NCI-H510A (cell line): ENCODE measurements at regions not wholly inside any gene's neighbourhood (a gene's known extent, or its start where the extent isn't known, plus 50 kb on each side); places are given as distances from the start of the nearest gene placed in this dataset.
A peak's percentile ranks its signal among the peaks of the same experiment; 100 is the strongest.
"Not testable (repeated sequence)": the region's sequence is repeated elsewhere in the genome, so short reads cannot be mapped to it uniquely, and the experiment has no call there.

Source experiments
- DNase-seq: peaks from one replicate; lab custom pipeline; 2025; lab: John Stamatoyannopoulos, UW

DNA sequence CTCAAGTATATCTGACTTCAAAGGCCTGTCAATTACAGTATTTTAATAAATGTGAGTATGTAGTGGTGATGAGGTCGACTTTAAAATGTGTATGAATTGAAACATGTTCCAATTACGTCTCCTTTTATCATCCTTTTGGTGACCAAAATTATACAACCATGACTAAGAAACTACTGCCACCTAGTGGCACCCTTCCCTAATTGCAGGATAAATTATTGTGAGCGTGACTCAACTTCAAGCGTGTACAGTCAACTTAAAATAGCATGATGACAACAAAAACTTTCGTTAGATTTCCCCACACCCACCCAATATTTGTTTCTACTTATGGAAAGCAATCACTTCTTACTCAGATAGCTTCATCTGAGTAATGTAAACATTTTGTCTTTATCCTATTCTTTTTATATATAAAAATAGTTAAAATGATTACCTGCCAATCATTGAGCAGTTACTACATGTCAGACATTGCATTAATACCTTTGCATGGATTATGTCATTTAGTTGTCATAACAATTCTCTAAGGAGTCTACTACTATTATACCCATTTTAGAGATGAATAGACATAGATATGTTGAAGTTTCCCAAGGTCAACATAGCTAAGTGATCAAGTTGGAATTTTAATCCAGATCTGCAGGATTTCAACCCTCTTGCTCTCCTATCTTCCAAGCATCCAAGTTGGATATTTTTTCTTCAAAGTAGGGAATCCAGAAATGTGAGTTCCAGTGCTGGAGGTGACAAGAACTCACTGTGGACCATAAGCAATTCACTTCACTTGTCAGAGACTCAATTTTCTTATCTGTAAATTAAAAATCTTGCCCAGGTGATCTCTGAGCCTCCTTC is 106.0 kb downstream of the MEX3B start:
- DNase-seq = no peak

DNA sequence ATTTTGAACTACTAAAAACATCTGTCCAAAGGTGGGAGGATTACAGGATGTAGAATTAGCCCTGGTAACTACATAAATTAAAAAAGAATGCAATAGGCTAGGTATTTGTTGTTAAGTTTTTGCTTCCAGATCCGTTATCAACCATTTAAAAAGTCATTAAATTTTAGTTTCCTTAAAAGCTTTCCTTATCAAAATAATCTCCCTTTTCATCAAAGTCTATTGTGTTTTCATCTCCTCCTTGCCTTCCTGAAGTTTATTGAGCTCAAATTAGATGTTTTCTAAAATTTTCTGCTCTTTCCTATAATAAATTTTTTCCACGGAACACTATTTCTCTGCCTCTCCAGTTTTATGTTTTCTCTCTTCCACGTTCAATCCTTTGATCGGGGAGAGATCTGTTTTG is 108.6 kb downstream of the MEX3B start:
- DNase-seq = no peak

DNA sequence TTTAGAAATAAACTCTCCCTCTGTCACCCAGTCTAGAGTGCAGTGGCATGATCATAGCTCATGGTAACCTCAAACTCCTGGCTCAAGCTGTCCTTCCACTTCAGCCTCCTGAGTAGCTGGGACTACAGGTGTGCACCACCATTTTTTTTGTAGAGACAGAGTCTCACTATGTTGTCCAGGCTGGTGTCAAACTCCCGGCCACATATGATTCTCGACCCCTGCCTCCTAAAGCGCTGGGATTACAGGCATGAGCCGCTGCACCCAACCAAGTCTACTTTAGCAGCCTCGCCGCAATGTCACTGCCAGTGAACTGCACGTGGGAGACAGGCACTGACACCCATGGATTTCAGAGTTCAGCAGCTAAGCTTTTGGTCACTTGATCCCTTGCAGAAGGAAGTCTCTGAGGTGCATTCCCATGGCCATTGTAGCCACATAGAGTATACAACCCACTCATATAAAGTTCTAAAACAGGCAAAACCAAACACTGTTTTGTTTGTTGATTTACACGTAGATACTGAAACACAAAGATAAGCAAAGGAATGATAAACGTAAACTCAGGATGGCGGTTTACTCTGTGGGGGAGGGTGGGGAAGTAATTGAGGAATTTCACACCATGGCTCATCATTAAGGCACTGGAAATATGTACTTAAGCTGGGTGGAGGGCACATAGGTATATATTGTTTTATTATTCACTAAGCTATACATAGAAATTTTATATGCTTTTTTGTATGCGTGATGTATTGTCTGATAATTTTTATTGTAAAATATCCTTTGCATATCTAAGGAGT is 115.0 kb downstream of the MEX3B start:
- DNase-seq = no peak

GRCh38 chr15:81929557-81929956 is 116.3 kb downstream of the MEX3B start:
- no peak for DNase-seq

GRCh38 chr15:81926981-81927380 is 118.8 kb downstream of the MEX3B start:
- no peak for DNase-seq

GRCh38 chr15:81924729-81925128 is 121.1 kb downstream of the MEX3B start:
- DNase-seq = no peak

DNA sequence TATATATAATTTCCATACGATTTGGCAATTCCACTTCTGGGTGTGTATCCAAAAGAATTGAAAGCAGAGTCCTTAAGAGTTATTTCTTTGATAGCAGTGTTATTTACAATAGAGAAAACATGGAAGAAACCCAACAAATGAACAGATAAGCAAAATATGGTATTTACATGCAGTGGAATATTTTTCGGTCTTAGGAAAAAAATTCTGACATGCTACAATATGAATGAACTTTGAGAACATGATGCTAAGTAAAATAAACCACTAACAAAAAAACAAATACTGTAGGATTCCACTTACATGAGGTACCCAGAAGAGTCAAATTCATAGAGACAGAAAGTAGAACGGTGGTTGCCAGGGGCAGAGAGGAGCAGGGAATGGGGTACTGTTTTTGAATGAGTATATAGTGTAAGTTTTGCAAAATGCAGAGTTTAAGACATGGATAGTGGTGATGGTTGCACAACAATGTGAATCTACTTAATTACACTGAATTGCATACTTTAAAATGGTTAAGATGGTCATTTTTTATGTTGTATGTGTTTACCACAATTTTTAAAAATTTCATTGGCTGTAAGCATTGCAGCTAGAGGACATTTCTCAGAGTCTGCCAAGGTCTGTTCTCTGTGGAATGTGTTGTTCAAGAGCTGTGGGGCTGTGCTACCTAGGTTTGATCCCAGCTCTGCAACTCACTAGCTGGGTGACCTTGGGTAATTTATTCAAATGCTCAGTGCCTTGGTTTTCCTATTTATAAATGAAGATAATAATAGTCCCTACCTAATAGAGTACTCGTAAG is 122.1 kb downstream of the MEX3B start:
- DNase-seq = no peak

GRCh38 chr15:81922143-81922542 is 123.7 kb downstream of the MEX3B start:
- no peak for DNase-seq

GRCh38 chr15:81921163-81921562 is 124.7 kb downstream of the MEX3B start:
- DNase-seq = no peak

- not testable (repeated sequence) for DNase-seq
Observed at GRCh38 chr15:81918767-81919166, 127.1 kb downstream of the MEX3B start.

DNA sequence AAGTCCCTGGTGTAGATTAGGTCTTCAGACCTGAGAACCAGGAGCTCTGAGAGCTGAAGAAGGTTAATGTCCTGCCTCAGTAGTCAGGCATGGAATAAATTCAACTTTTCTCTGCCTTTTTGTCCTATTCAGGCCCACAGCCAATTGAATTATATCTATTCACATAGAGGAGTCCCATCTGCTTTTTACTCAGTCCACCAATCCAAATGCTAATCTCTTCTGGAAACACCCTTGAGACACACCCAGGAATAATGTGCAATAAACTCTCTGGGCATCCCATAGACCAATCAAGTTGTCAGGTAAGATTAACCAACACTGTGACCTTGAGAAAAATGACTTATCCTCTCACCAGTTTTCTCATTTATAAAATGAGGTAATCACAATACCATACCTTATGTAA is 129.4 kb downstream of the MEX3B start:
- no peak for DNase-seq

DNA sequence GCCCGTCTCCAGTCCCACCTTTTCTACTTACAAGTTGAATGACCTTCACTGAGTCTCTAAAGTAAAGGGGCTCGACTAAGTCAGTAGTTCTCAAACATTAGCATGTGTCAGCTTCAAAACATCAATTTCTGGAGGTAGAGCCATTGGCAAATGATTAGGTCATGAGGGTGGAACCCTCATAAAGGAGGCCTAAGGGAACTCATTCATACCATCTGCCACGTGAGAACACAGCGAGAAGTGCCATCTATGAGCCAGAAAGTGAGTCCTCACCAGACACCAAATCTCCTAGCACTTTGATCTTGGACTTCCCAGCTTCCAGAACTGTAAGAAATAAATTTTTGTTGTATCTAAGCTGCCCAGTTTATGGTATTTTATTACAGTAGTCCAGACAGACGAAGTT is 129.8 kb downstream of the MEX3B start:
- DNase-seq = no peak

DNA sequence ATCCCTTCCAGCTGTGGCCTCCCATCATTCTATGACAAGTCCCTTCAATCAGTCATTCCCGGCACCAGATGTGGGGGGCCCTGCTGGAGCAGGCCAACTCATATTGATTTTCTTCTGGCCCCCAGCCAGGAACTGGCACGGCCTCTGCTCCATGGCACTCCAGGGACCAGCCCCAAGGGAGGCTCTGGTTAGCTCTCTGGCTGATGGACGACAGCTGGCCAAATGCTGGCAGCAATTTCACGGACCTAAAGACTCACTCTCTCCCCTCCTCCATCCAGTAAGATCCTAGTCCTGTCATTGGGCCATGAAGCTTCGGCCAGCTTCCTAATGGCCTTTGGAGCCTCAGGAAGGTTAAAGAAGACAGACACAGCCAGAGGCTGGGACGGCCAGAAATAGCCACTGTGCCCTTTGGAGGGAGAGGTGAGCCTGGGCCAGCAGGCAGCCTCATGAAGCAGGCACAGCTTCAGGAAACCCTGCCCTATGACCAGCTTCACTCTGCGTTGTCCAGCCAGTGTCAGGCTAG is 131.0 kb downstream of the MEX3B start:
- peak; percentile 64 for DNase-seq

- no peak for DNase-seq
Observed at GRCh38 chr15:81914333-81914732, 131.5 kb downstream of the MEX3B start.

DNA sequence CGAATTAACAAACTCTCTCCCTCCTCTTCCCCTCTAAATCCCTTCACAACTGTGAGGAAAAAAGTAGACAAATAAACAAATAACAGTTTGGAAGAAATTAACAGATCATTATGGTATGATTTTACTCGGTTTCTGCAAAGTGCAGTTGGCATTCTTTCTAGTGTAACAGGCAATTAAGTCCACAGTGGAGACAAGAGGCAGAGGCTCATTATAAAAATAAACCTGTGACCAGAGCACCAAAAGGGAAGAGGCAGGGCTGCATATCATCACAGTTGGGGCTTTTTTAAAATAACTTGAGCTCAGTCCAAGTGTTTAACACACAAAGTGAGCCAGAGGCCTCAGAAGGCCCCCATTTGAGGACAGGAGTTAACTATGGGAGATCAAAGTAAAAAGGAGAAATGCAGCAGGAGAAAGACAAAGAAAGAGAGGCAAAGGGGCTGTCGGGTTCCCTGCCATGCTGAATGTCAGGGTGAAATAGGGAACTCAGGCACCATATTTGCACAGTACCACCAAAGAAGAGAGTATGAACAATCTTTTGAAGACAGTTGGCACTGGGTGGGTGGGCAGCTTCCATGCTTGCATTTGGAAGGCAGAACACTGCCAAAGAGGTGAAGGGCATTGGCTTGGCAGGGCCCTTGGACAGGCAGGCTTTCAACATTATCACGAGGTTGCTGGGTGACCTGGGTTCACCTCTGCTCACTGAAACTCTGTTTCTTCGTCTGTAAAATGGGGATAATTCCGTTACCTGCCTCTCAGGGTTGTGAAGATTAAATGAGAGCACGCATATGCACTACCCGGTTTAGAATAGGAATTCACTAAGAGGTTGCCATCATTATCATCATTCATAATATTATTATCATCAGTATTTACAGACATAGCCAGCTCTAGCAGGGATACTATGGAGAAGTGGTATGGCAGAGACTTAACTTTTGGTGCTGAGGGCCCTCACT is 134.5 kb downstream of the MEX3B start:
- no peak for DNase-seq

GRCh38 chr15:81910355-81911021 is 135.3 kb downstream of the MEX3B start:
- no peak for DNase-seq

DNA sequence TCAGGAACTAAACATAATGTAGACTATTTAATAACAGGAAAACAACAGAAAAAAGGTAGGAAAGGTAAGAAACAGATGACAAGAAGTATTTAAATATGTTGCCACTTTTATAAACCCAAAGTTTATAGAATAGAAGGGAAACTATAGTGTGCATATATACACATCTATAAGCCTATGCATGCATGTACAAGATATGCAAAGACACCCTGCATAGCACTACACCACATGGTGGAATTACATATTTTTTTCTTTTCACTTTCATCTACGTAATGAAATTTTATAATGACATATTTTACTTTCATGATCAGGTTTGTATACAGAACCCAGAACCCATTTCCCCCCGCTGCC is 136.8 kb downstream of the MEX3B start:
- DNase-seq = no peak

DNA sequence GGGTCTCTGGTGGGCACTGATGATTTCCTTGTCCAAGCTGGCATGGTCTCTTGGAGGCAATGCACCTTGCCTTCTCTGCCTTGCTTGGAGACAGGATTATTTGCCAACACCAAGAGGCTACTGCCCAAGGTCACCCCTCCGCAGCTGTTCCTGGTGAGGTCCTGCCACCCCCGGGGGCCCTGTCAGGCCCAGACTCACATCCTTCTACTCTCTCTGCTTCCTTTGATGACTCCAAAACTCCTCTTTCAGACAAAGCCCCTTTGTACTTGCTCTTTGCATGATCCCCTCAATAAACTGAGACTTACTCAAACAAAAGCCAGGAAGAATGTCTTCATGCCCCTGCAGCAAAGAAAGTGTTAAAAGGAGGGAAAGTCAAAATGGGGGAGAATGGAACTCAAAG is 137.7 kb downstream of the MEX3B start:
- no peak for DNase-seq

- no peak for DNase-seq
Observed at GRCh38 chr15:81907521-81907920, 138.3 kb downstream of the MEX3B start.

DNA sequence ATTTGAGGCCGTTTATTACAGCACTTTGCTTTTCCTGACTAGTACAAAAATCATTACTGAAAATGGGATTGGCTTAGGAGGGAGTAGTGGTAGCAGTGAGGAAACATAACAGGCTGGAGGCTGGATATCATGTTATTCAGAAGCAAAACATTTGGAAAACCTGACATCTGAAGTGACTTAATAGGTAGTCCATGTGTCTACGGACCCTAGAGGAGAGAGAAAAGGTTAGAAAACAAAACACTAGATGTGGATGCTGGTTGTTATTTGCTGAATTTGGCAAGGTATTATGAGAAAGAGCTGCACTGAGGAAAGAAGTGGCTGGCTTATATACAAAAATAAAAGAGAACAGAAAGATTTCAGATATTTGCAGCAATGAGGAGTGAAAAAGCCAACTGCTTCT is 139.9 kb downstream of the MEX3B start:
- DNase-seq = no peak

DNA sequence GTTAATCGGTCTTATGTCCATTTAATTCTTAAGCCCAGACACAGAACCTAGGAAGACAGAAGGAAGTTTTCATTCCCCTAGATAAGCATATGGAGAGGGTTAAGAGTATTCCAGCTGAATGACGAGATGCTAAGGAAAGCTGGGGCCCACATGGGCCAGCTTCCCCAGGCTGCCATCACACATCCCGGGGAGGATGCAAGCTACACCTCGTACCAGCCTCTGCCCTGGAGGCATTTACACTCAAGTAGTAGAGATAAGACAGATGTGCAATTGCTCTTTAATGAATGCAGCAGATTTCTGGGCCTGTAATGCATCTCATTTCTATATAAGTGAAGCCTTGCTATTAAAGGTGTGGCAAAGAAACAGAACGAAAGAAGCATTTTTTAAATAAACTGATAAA is 144.5 kb downstream of the MEX3B start:
- no peak for DNase-seq
